GM12878 (cell line): ENCODE measurements at regions not wholly inside any gene's neighbourhood (a gene's known extent, or its start where the extent isn't known, plus 50 kb on each side); places are given as distances from the start of the nearest gene placed in this dataset.

Source experiments
- ATAC-seq: fragments of 200-7000 bp; cut with Tn5 transposase; 3 replicates; pipeline ENCODE4 v1.9.1; 2020; ENCODE audit warnings: mild to moderate bottlenecking, moderate library complexity
- BruUV-seq: library from RNA; stranded (reverse); fragments of 400-500 nt; replicated peaks from 2 replicates; lab custom pipeline; 2021; lab: Mats Ljungman, UMichigan
- CTCF ChIA-PET: fragments of 300-600 bp; sonication (Branson Sonifier 250); formaldehyde crosslinking; extraction: SDS; loops from one replicate; lab custom pipeline; 2021; ENCODE audit warnings: inconsistent platforms; lab: Yijun Ruan, JAX
- POLR2A ChIA-PET: fragments of 350-600 bp; formaldehyde crosslinking; extraction: SDS; loops from one replicate; lab custom pipeline; 2021; ENCODE audit warnings: inconsistent platforms; lab: Charles Lee
- RAD21 ChIA-PET: fragments of 300-600 bp; sonication (Branson Sonifier 250); formaldehyde crosslinking; loops from one replicate; lab custom pipeline; 2023; ENCODE audit warnings: antibody characterized with exemption; ENCODE audit not compliant: unreplicated experiment; lab: Charles Lee
- SMC1A ChIA-PET: fragments of 300-600 bp; sonication (Branson Sonifier 250); formaldehyde crosslinking; loops from one replicate; lab custom pipeline; 2023; ENCODE audit not compliant: unreplicated experiment, uncharacterized antibody; lab: Charles Lee
- DNase-seq: peaks from one replicate; pipeline ENCODE4 v3.0.0-alpha.2; 2011; ENCODE audit warnings: low read depth, low spot score
- FAIRE-seq: peaks from 3 replicates; lab custom pipeline; 2011; peaks lifted over from hg19 to GRCh38; lab: Jason Lieb, UNC
- H2AFZ ChIP-seq: 2 replicates; pipeline ENCODE4 v1.6.0; 2011; ENCODE audit warnings: low read depth, low read length, control low read depth; ENCODE audit not compliant: control insufficient read depth
- H3K27ac ChIP-seq: 2 replicates; pipeline ENCODE4 v1.5.1; 2011; ENCODE audit warnings: control low read depth; ENCODE audit not compliant: control insufficient read depth, insufficient read depth
- H3K27me3 ChIP-seq, 2 experiments: replicated peaks in 1 of 2; 2 replicates each; pipeline versions ENCODE4 v1.6.0 to v1.6.1; 2011; ENCODE audit warnings: low read length in 1 of 2; ENCODE audit not compliant: control insufficient read depth in 2 of 2, insufficient read depth in 2 of 2
- H3K36me3 ChIP-seq, 2 experiments: 2 replicates each; pipeline ENCODE4 v1.5.1; 2011; ENCODE audit warnings: low read length in 1 of 2; ENCODE audit not compliant: control insufficient read depth in 2 of 2, insufficient read depth in 2 of 2
- H3K4me1 ChIP-seq: 2 replicates; pipeline ENCODE4 v1.6.1; 2011; ENCODE audit warnings: mild to moderate bottlenecking, low read length, moderate library complexity, mixed read lengths; ENCODE audit not compliant: control insufficient read depth, insufficient read depth
- H3K4me2 ChIP-seq: 2 replicates; pipeline ENCODE4 v1.6.0; 2011; ENCODE audit warnings: control low read depth; ENCODE audit not compliant: control insufficient read depth, insufficient read depth
- H3K4me3 ChIP-seq: fragments of 200-600 bp; sonication (generic); 2 replicates; pipeline ENCODE4 v1.5.1; 2016
- H3K79me2 ChIP-seq: 2 replicates; pipeline ENCODE4 v1.6.0; 2011; ENCODE audit warnings: low read length; ENCODE audit not compliant: control insufficient read depth, insufficient read depth
- H3K9ac ChIP-seq: 2 replicates; pipeline ENCODE4 v1.8.0; 2011; ENCODE audit warnings: low read length, control low read depth, mixed read lengths; ENCODE audit not compliant: control insufficient read depth, insufficient read depth
- H3K9me3 ChIP-seq: replicated peaks from 3 replicates; pipeline ENCODE4 v1.5.1; 2011; ENCODE audit warnings: mild to moderate bottlenecking, low read length; ENCODE audit not compliant: control insufficient read depth, insufficient read depth
- H4K20me1 ChIP-seq: 2 replicates; pipeline ENCODE4 v1.6.0; 2011; ENCODE audit not compliant: control insufficient read depth, insufficient read depth
- BMI1 ChIP-seq: fragments of 450-650 bp; IDR thresholded peaks from 2 replicates; pipeline ENCODE4 v1.6.1; 2016; ENCODE audit warnings: mild to moderate bottlenecking, moderate library complexity, borderline replicate concordance
- PAX8 ChIP-seq: fragments of 450-650 bp; IDR thresholded peaks from 2 replicates; pipeline ENCODE4 v1.6.1; 2017; ENCODE audit warnings: mild to moderate bottlenecking, moderate library complexity
- PML ChIP-seq: IDR thresholded peaks from 2 replicates; pipeline ENCODE4 v1.6.1; 2012; ENCODE audit warnings: low read length, inconsistent platforms
- RAD21 ChIP-seq: IDR thresholded peaks from 2 replicates; pipeline ENCODE4 v1.6.1; 2011; ENCODE audit warnings: mild to moderate bottlenecking, low read depth, low read length, moderate library complexity; ENCODE audit not compliant: insufficient read depth
- RFX5 ChIP-seq: IDR thresholded peaks from 2 replicates; pipeline ENCODE4 v1.6.1; 2011; ENCODE audit warnings: low read depth, low read length, improper control_type of control experiment
- SREBF1 ChIP-seq: IDR thresholded peaks from 2 replicates; pipeline ENCODE4 v1.6.1; 2012; ENCODE audit warnings: mild to moderate bottlenecking, low read length
- TARDBP ChIP-seq: IDR thresholded peaks from 2 replicates; pipeline ENCODE4 v1.6.1; 2016; ENCODE audit warnings: borderline replicate concordance
- TCF12 ChIP-seq: IDR thresholded peaks from 2 replicates; pipeline ENCODE4 v1.6.1; 2011; ENCODE audit warnings: low read depth, mild to moderate bottlenecking, low read length
- WGBS: methylation state at CpG from one replicate; pipeline ENCODE4 v1.1.6; 2016; ENCODE audit warnings: low lambda C conversion rate; ENCODE audit not compliant: insufficient replicate concordance, insufficient coverage; ENCODE audit errors: missing lambda C conversion rate; 5-methylcytosine and 5-hydroxymethylcytosine counted together
- in situ Hi-C: fragments of 300-500 bp; cut with MboI; formaldehyde crosslinking; loops from 9 replicates; pipeline ENCODE4 v1.14.3; 2018; ENCODE audit warnings: mixed read lengths
- intact Hi-C: fragments of 100-400 bp; cut with micrococcal nuclease; formaldehyde crosslinking; loops from one replicate; pipeline ENCODE4 v1.14.2; 2022; ENCODE audit not compliant: unreplicated experiment
- TF ChIP-seq, protein P1 (sequence below): fragments of 150-350 bp; IDR thresholded peaks from 2 replicates; pipeline ENCODE4 v1.6.1; 2014; ENCODE audit warnings: mild to moderate bottlenecking, low read depth, low read length

- in situ Hi-C loops (no loop called here), intact Hi-C loops (no loop called here)
- DNase-seq: no peak
- Histone ChIP-seq H3K9me3 (no peaks in the 10 kb centered on the region), H3K27ac (no peak overlapping the region), H3K79me2 (no peaks in the 10 kb centered on the region), H3K4me3 (no peak overlapping the region), H3K36me3 (no peaks in the 10 kb centered on the region), H2AFZ (no peak overlapping the region), H3K4me2 (no peak overlapping the region), H3K9ac (no peak overlapping the region), H3K27me3 (no peaks in the 10 kb centered on the region), H4K20me1 (no peaks in the 10 kb centered on the region), H3K4me1 (no peaks in the 10 kb centered on the region)
- CTCF ChIA-PET: no interaction called here
- ATAC-seq: no peak
- FAIRE-seq: no peak
- POLR2A ChIA-PET: interaction anchor here (0.5 kb wide), 1 partner anchor 810 kb away, joined by 3 read pairs; no protein-coding TSS in a partner anchor
- BruUV-seq: no TSS peak
- SMC1A ChIA-PET: no interaction called here
- RAD21 ChIA-PET: no interaction called here
- TF ChIP-seq BMI1 (no peak), PML (no peak), RFX5 (no peak), TCF12 (no peak), TARDBP (no peak), PAX8 (no peak), SREBF1 (no peak), RAD21 (no peak)
- TF ChIP-seq, protein P1, sequence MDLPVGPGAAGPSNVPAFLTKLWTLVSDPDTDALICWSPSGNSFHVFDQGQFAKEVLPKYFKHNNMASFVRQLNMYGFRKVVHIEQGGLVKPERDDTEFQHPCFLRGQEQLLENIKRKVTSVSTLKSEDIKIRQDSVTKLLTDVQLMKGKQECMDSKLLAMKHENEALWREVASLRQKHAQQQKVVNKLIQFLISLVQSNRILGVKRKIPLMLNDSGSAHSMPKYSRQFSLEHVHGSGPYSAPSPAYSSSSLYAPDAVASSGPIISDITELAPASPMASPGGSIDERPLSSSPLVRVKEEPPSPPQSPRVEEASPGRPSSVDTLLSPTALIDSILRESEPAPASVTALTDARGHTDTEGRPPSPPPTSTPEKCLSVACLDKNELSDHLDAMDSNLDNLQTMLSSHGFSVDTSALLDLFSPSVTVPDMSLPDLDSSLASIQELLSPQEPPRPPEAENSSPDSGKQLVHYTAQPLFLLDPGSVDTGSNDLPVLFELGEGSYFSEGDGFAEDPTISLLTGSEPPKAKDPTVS: no peak
- 25% methylated on average over 2 of the region's 2 CpGs for WGBS
Observed at GRCh38 chr3:82423268-82424030, 662.0 kb upstream of the GBE1 start.
